ENCODE measurements at regions not wholly inside any gene's neighbourhood (a gene's known extent, or its start where the extent isn't known, plus 50 kb on each side); places are given as distances from the start of the nearest gene placed in this dataset.

GRCh38 chrX:39984191-39984956, 113.4 kb downstream of the BCOR start:
- no peak for DNase-seq (ENCODE audit: low read depth)
- Histone ChIP-seq H3K36me3 (ENCODE audit: control insufficient read depth, insufficient read depth, low read length) (no peaks in the 10 kb centered on the region), H3K27me3 (ENCODE audit: control insufficient read depth, insufficient read depth, low read length) (no peaks in the 10 kb centered on the region), H3K4me3 (ENCODE audit: low read depth, low read length) (no peak overlapping the region)
- no peak for TF ChIP-seq CTCF (IDR thresholded peaks at IDR 0.05; ENCODE audit: insufficient read depth, low read length, poor library complexity, severe bottlenecking)

GRCh38 chrX:39985071-39985470, 112.7 kb downstream of the BCOR start:
- Histone ChIP-seq H3K4me3 (ENCODE audit: low read depth, low read length) (no peak overlapping the region), H3K27me3 (ENCODE audit: control insufficient read depth, insufficient read depth, low read length) (no peaks in the 10 kb centered on the region), H3K36me3 (ENCODE audit: control insufficient read depth, insufficient read depth, low read length) (no peaks in the 10 kb centered on the region)
- TF ChIP-seq CTCF (IDR thresholded peaks at IDR 0.05; ENCODE audit: insufficient read depth, low read length, poor library complexity, severe bottlenecking) = no peak
- no peak for DNase-seq (ENCODE audit: low read depth)

GRCh38 chrX:39985551-39985950, 112.2 kb downstream of the BCOR start:
- Histone ChIP-seq H3K36me3 (ENCODE audit: control insufficient read depth, insufficient read depth, low read length) (no peaks in the 10 kb centered on the region), H3K27me3 (ENCODE audit: control insufficient read depth, insufficient read depth, low read length) (peaks cover 3% of the 10 kb centered on the region), H3K4me3 (ENCODE audit: low read depth, low read length) (no peak overlapping the region)
- no peak for DNase-seq (ENCODE audit: low read depth)
- TF ChIP-seq CTCF (IDR thresholded peaks at IDR 0.05; ENCODE audit: insufficient read depth, low read length, poor library complexity, severe bottlenecking) = no peak

DNA sequence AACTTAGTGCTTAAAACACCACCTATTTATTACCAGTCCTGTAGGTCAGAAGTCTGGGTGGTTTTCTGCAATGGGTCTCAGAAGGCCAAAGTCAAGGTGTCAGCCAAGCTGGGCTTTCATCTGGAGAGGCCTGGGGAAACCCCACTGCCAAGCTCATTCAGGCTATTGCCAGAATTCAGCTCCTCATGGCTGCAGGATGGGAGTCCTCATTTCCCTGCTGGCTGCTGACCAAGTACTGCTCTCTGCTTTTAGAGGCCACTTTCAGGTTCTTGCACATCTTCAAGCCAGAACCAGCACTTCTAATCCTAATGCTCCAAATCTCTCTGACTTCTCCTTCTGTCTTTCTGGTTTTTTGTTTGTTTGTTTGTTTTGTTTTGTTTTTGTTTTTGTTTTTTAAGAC, 109.3 kb downstream of the BCOR start:
- TF ChIP-seq CTCF (IDR thresholded peaks at IDR 0.05; ENCODE audit: insufficient read depth, low read length, poor library complexity, severe bottlenecking) = no peak
- no peaks in the 10 kb centered on the region for H3K36me3 ChIP-seq (ENCODE audit: control insufficient read depth, insufficient read depth, low read length)
- H3K4me3 ChIP-seq (ENCODE audit: low read depth, low read length) = no peak overlapping the region
- no peak for DNase-seq (ENCODE audit: low read depth)
- H3K27me3 ChIP-seq (ENCODE audit: control insufficient read depth, insufficient read depth, low read length) = peaks cover 3% of the 10 kb centered on the region

GRCh38 chrX:39990388-39990787, 107.4 kb downstream of the BCOR start:
- Histone ChIP-seq H3K4me3 (ENCODE audit: low read depth, low read length) (no peak overlapping the region), H3K36me3 (ENCODE audit: control insufficient read depth, insufficient read depth, low read length) (no peaks in the 10 kb centered on the region), H3K27me3 (ENCODE audit: control insufficient read depth, insufficient read depth, low read length) (peaks cover 3% of the 10 kb centered on the region)
- no peak for DNase-seq (ENCODE audit: low read depth)
- TF ChIP-seq CTCF (IDR thresholded peaks at IDR 0.05; ENCODE audit: insufficient read depth, low read length, poor library complexity, severe bottlenecking) = no peak

GRCh38 chrX:39992300-39992699, 105.5 kb downstream of the BCOR start:
- TF ChIP-seq CTCF (IDR thresholded peaks at IDR 0.05; ENCODE audit: insufficient read depth, low read length, poor library complexity, severe bottlenecking) = no peak

More at GRCh38 chrX:39992300-39992699, 105.5 kb downstream of the BCOR start:
- DNase-seq (ENCODE audit: low read depth) = no peak
- H3K36me3 ChIP-seq (ENCODE audit: control insufficient read depth, insufficient read depth, low read length) = no peaks in the 10 kb centered on the region
- H3K4me3 ChIP-seq (ENCODE audit: low read depth, low read length) = no peak overlapping the region
- peaks cover 3% of the 10 kb centered on the region for H3K27me3 ChIP-seq (ENCODE audit: control insufficient read depth, insufficient read depth, low read length)
